PC-9 (cell line): ENCODE measurements at regions not wholly inside any gene's neighbourhood (a gene's known extent, or its start where the extent isn't known, plus 50 kb on each side); places are given as distances from the start of the nearest gene placed in this dataset.

Experiments
- BruUV-seq: library from RNA; stranded (reverse); fragments of 400-500 nt; replicated peaks from 2 replicates; lab custom pipeline; 2021; lab: Mats Ljungman, UMichigan
- CTCF ChIA-PET: fragments of 300-600 bp; sonication (Branson Sonifier 250); formaldehyde crosslinking; loops from one replicate; lab custom pipeline; 2022; ENCODE audit warnings: antibody characterized with exemption; lab: Charles Lee
- POLR2A ChIA-PET: fragments of 300-600 bp; sonication (Branson Sonifier 250); formaldehyde crosslinking; loops from one replicate; lab custom pipeline; 2022; ENCODE audit warnings: antibody characterized with exemption; ENCODE audit not compliant: unreplicated experiment; lab: Charles Lee
- DNase-seq, 2 experiments: peaks; one replicate each; pipeline versions ENCODE4 v3.0.0 to v3.0.0-alpha.2; 2015 to 2022; ENCODE audit warnings: mixed read lengths in 1 of 2
- H2AFZ ChIP-seq: fragments of 200-600 bp; sonication (generic); 2 replicates; pipeline ENCODE4 v1.8.1; 2017; ENCODE audit warnings: antibody characterized with exemption
- H3F3A ChIP-seq: fragments of 200-600 bp; sonication (generic); 2 replicates; pipeline ENCODE4 v1.8.1; 2017; ENCODE audit warnings: antibody characterized with exemption, mild to moderate bottlenecking, low read depth; ENCODE audit not compliant: insufficient read depth
- H3K27ac ChIP-seq: fragments of 200-600 bp; sonication (generic); 2 replicates; pipeline ENCODE4 v1.6.1; 2016; ENCODE audit warnings: mixed run types
- H3K27me3 ChIP-seq: fragments of 200-600 bp; sonication (generic); 2 replicates; pipeline ENCODE4 v1.6.1; 2016; ENCODE audit warnings: low read depth, mixed run types; ENCODE audit not compliant: insufficient read depth
- H3K36me3 ChIP-seq: fragments of 200-600 bp; sonication (generic); 2 replicates; pipeline ENCODE4 v1.6.1; 2016; ENCODE audit warnings: low read depth, mixed run types
- H3K4me1 ChIP-seq: fragments of 200-600 bp; sonication (generic); replicated peaks from 2 replicates; pipeline ENCODE4 v1.6.1; 2016; ENCODE audit warnings: mixed run types; ENCODE audit not compliant: insufficient read depth
- H3K4me2 ChIP-seq: fragments of 200-600 bp; sonication (generic); 2 replicates; pipeline ENCODE4 v1.6.1; 2017; ENCODE audit warnings: mixed run types
- H3K4me3 ChIP-seq: fragments of 200-600 bp; sonication (generic); 2 replicates; pipeline ENCODE4 v1.6.1; 2016; ENCODE audit warnings: mixed run types
- H3K79me2 ChIP-seq: fragments of 200-600 bp; sonication (generic); 2 replicates; pipeline ENCODE4 v1.6.1; 2017; ENCODE audit warnings: low read depth, mixed run types
- H3K9me2 ChIP-seq: fragments of 200-600 bp; sonication (generic); 2 replicates; pipeline ENCODE4 v1.8.1; 2017; ENCODE audit warnings: mild to moderate bottlenecking; ENCODE audit not compliant: insufficient read depth
- H3K9me3 ChIP-seq: fragments of 200-600 bp; sonication (generic); 2 replicates; pipeline ENCODE4 v1.8.1; 2016; ENCODE audit warnings: low read depth; ENCODE audit not compliant: insufficient read depth
- H4K20me1 ChIP-seq: fragments of 200-600 bp; sonication (generic); 2 replicates; pipeline ENCODE4 v1.8.1; 2017; ENCODE audit not compliant: insufficient read depth
- CTCF ChIP-seq: fragments of 200-600 bp; sonication (generic); conservative IDR thresholded peaks from 2 replicates; pipeline ENCODE4 v1.6.1; 2017; ENCODE audit warnings: mixed run types, antibody characterized with exemption, mild to moderate bottlenecking, moderate library complexity
- EZH2 ChIP-seq: fragments of 200-600 bp; sonication (generic); IDR thresholded peaks from 2 replicates; pipeline ENCODE4 v1.8.0; 2017; ENCODE audit warnings: antibody characterized with exemption, low read depth
- intact Hi-C: fragments of 100-400 bp; cut with micrococcal nuclease; formaldehyde crosslinking; loops from one replicate; pipeline ENCODE4 v1.10.0; 2022; ENCODE audit not compliant: unreplicated experiment

GRCh38 chrX:45740291-45740690, 539.6 kb upstream of the DIPK2B start:
- Histone ChIP-seq H3K36me3 (0 out of 2 replicates have a peak, but pooled peaks cover 1% of the 10 kb centered on the region), H3K4me3 (no peak overlapping the region), H3K27me3 (no peaks in the 10 kb centered on the region), H3K27ac (no peak overlapping the region), H4K20me1 (no peaks in the 10 kb centered on the region), H3K4me2 (no peak overlapping the region), H3K9me3 (no peaks in the 10 kb centered on the region), H3K79me2 (no peaks in the 10 kb centered on the region), H3F3A (peaks cover 17% of the 10 kb centered on the region), H2AFZ (no peak overlapping the region), H3K4me1 (no peaks in the 10 kb centered on the region), H3K9me2 (no peaks in the 10 kb centered on the region)
- no TSS peak for BruUV-seq
- no peak for TF ChIP-seq EZH2
- no peak for TF ChIP-seq CTCF
- no peak for DNase-seq
- POLR2A ChIA-PET, result no interaction called here
- CTCF ChIA-PET, result no interaction called here
- intact Hi-C loops, result no loop called here

- intact Hi-C loops, result no loop called here
- H3F3A ChIP-seq, result no peaks in the 10 kb centered on the region
- no peaks in the 10 kb centered on the region for H3K79me2 ChIP-seq
- no peak overlapping the region for H3K4me2 ChIP-seq
- no peaks in the 10 kb centered on the region for H3K4me1 ChIP-seq
- DNase-seq, result no peak
- no peaks in the 10 kb centered on the region for H4K20me1 ChIP-seq
- TF ChIP-seq EZH2, result no peak
- TF ChIP-seq CTCF, result no peak
- no peaks in the 10 kb centered on the region for H3K9me3 ChIP-seq
- POLR2A ChIA-PET, result no interaction called here
- CTCF ChIA-PET, result no interaction called here
- BruUV-seq, result no TSS peak
- H3K27me3 ChIP-seq, result no peaks in the 10 kb centered on the region
- H3K9me2 ChIP-seq, result no peaks in the 10 kb centered on the region
- H2AFZ ChIP-seq, result no peak overlapping the region
- H3K36me3 ChIP-seq, result no peaks in the 10 kb centered on the region
- no peak overlapping the region for H3K4me3 ChIP-seq
- H3K27ac ChIP-seq, result no peak overlapping the region
Measured at GRCh38 chrX:45735571-45735970, 534.9 kb upstream of the DIPK2B start.

- Histone ChIP-seq H2AFZ (no peak overlapping the region), H4K20me1 (no peaks in the 10 kb centered on the region), H3K9me3 (no peaks in the 10 kb centered on the region), H3K4me3 (no peak overlapping the region), H3K27me3 (no peaks in the 10 kb centered on the region), H3K36me3 (no peaks in the 10 kb centered on the region), H3F3A (no peaks in the 10 kb centered on the region), H3K9me2 (no peaks in the 10 kb centered on the region), H3K4me2 (no peak overlapping the region), H3K27ac (no peak overlapping the region), H3K4me1 (no peaks in the 10 kb centered on the region), H3K79me2 (no peaks in the 10 kb centered on the region)
- POLR2A ChIA-PET, result no interaction called here
- BruUV-seq, result no TSS peak
- CTCF ChIA-PET, result no interaction called here
- TF ChIP-seq EZH2, result no peak
- TF ChIP-seq CTCF, result no peak
- intact Hi-C loops, result no loop called here
- no peak for DNase-seq
Measured at GRCh38 chrX:45731448-45731847, 530.8 kb upstream of the DIPK2B start.
